HCEC 1CT (cell line): ENCODE measurements at regions not wholly inside any gene's neighbourhood (a gene's known extent, or its start where the extent isn't known, plus 50 kb on each side); places are given as distances from the start of the nearest gene placed in this dataset.

Experiments used
- DNase-seq: peaks from one replicate; pipeline ENCODE4 v3.0.0-alpha.2; 2017

DNA sequence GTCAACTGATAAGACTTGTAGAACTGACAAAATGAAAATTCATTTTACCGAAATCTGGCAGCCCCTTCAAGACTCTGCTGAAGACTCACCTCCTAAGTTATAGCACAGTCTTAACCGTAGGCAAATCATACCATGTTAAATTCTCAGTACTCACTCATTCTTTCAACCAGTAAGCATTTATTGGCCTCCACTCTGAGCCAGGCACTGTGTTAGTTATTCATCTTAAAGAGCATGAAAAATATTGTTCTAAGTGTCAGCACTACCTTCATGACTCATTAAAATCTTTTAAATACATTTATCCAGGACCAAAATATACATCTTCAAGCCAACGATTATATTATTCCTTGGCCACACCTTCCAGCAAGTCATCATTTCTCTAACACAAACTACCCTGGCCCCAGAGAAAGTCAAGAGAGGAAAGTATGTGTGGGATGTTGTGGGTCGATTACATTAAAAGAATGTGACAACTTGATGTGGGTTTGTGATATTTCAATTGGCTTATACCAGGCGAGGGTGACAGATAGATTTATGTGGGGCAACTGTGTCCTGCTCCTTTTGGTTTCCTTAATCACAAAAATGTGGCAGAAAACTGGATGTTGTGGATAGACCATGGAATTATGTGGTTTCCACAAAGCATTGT lies 55.0 kb downstream of the TMEM30B start:
- DNase-seq = no peak

DNA sequence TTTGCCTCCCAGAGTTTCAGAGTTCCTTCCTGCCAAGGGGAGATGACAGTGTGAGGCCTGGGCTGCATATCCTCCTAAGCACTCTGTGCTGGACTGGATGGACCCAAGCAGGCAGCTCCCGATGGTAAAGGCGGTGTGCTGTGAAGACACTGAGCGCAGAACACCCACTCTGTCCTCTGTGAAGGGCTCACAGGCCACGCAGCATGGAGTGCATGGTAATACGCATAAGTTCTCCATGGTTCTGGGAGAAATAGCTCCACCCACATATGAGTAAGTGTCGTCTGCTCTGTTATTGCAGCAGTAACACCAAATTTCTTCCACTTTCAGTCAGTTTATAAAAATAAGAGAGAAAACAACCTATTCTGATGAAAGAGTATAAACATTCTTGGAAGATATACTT lies 55.8 kb downstream of the TMEM30B start:
- no peak for DNase-seq

DNA sequence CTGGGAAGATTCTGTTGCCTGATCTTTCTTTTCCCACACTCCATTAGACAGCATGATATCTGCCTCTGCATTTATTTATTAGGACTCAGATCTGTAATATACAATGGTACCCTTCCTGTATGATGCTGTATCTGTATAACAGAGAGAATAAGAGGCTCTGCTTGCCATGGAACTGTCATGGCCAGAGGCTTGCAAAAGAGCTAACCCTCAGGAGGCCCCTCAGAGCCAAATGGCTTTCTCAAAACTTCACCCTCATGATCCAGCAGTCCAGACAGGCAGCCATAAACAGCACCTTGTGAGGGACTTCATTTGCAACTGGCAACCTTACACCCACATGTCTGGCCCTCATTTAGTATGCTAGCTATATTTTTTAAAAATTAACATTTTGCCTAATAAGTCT lies 57.6 kb downstream of the TMEM30B start:
- no peak for DNase-seq

DNA sequence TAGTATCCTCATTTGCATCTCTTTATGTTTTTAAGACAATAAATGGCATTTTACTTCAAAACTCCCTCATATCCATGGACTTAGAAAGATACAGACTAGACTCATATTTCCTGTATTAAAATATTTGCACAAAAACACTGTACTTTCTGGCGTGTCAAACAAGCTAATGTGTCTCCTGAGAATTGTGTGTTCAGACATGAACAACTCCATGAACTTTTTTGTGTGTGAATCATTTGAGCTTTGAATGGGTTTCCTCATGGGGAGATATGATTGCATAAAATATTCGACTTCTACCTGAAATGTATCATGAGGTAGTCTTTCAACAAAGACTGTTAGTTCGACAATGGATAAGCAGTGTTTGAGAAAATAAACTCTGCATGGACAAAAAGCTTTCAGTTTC lies 58.8 kb downstream of the TMEM30B start:
- DNase-seq = no peak

DNA sequence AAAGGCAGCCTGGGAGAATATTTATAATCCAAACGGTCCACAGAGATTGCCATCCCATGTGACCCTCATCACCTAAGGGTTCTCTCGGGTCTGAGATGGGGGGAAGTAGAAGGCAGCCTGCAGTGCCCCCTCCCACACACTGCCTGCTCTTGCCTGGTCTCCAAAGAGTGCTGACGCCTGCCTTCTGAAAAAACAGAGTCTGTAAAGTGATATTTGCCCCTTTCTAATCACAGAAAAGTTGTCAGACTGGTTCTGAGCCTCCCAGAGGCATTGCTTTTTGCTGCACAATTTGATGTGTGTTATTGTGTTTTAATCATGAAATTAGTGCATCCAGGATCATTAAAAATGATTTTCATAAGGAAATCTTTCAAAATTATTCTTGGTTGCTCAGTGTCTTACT lies 59.2 kb downstream of the TMEM30B start:
- no peak for DNase-seq

DNA sequence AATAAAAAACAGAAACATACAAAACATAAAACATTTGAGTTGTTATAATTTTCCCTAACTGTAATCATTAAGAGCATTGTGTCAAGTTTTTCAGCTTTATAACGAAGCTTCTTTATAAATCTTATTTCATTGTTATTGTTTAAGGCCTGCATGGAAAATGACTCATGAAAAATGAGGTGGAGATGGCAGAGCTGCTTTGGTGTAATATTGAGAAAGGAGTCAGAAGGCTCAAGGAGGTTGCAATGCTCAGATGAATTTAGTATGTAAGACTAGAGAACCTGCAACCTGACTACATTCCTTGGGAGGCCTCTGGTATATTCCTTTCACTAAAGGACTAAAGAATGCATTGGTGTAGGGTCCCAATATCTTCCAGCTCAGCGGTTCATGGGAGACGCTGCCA lies 61.5 kb downstream of the TMEM30B start:
- DNase-seq = peak; percentile 34

DNA sequence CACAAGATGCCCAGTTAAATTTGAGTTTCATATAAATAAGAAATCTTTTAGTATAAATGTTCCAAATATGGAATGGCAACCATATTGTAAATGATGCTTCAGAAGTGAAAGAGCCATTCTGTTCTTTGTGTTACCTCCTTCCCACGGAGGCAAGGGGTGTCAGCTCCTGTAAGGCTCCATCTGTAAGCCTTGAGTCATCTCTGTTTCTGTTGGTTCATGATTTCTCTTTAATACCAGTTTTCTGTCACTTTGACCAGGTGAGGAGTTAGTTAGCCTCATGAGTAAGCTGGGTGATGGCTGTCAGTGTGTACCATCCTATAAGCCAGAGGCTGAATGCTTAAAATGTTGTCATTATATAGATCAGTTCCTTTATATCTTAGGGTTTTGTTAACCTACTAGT lies 61.9 kb downstream of the TMEM30B start:
- DNase-seq = no peak

DNA sequence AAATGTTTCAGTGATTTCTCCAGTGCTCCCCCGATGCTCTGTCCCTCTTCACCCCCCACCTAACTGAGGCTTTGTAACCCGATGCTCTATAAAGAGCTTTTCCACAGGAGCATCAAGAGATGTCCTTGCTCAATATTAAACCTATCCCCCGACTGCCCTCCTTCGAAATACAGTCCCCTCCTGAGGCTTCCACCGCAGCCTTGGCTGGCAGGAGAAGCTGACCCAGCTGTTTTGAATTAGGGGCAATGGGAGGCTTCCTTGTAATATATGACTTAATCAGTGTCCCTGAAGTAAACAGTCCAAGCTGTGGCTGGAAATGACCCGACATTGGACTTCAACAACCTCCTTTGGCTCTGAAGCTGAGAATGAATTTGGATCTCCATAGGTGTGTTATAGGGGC lies 62.4 kb downstream of the TMEM30B start:
- no peak for DNase-seq

DNA sequence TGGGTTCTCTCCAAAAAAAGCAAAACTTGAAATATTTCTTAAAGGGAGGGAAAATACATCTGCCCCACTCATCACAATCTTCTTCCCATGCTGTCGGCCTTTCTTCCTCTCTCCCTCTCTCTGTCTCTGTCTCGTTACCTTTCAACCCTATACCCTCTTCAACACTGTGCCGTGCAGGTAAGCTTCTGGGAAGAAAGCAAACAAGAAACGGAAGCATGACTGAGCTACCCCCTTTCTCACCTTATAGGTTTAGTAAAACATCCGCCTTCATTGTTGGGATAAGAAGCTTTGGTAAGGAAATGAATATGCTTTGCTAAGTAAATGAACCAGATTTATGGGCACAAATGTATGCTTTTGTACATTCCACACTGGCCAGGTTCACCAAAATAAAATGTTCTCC lies 63.0 kb downstream of the TMEM30B start:
- no peak for DNase-seq

DNA sequence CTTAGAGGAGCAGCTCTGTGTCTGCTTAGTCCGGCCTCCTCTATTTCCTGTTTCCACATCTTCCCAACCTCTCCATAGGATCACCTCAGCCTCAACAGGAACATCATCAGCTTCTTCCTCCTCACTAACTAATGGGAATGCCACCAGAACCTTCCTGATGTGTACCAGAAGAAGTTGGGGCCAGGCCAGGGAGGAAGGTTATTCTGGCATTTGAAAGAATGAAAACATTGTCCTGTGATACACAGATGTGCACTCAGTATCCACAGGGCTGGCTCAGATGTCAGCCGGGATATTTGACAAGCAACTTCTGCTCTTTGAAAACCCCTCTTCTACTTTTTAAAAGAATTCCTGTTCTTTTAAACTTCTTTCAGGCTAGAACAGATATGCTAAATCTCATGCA lies 63.6 kb downstream of the TMEM30B start:
- no peak for DNase-seq

DNA sequence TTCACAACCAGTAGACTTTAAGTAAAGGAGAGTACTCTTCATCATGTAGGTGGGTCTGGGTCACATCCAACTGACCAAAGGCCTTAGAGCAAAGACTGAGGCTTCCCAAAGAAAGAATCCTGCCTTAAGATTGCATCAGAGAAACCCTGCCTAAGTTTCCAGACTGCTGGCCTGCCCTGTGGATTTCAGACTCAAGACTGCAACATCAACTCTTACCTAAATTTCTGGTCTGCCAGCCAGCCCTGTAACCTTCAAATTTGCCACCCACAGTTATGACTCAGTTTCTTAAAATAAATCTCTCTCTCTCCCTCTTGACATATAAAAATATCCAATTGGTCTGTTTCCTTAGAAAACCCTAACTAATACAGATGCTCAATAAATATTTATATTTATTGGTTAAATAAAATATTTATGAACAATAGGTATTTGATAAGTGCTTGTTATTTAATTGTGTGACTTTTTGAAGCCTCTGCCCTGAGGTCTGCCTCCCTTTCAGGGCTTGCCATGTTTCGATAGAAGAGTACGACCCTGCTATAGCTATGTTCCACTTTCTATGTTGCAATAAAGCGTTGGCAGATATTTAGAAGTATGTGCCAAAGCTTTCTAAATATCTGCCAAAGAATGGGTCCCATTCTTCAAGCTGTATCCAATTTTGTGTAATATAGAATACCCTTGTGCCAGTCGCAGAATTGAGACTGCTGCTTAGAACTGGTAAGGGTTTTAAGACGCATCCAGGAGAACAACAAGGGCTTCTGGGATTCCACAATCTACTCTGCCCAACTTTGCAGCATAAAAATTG lies 65.7 kb downstream of the TMEM30B start:
- DNase-seq = peak; percentile 28

DNA sequence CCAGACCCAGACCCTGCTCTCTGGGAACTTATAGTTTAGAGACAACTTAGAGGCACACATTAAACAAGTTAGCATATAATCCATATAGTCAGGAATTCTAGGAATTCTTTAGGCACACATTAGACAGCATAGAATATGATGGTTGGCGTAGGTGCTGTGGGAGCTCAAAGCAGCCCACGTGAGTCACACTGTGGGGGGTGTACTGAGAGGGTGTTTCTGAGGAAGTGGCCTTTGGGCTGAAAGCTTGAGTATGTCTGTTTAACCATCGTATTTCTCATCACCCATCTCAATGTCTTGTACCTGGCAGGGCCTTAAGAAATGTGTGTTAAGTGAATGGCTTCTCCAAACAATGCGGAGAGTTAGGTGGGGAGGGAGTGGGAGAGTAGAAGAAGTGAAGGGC lies 67.2 kb downstream of the TMEM30B start:
- no peak for DNase-seq

DNA sequence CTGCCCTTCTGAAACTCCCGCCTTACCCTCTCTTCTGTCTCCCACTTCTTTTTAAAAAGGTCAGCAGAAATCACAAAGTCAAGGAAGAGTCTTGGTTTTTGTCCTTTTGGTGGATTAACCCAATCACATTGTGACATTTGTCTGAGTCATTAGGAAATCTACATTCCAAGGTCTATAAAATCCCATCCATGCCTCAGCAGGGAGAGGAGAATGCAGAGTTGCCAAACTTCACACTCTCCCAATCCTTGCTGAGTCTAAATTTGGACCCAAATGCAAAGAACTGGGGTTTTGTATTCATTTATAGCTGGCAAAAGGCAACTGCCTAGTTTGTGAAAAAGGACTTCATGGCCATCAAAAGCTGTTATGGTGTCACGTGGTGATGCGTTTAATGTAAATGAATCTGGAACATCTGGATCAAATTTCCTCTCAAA lies 67.9 kb downstream of the TMEM30B start:
- peak; percentile 69 for DNase-seq

DNA sequence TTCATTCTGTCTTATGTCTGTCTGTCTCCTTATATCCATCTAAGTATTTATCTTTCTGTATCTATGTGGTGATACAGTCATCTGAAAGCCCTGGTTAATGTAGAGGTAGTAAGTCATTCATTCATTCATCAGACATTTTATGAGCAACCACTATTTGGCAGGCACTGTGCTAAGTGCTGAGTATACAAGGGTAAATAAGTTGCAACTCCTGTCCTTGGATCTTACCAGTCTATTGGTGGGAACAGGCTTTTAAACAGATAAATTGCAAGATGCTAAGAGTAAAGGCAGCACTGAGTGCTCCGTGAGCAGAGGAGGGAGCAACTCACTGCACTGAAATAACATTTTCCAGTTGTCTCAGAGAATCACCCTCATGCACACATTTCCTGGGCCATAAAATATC lies 68.6 kb downstream of the TMEM30B start:
- no peak for DNase-seq

DNA sequence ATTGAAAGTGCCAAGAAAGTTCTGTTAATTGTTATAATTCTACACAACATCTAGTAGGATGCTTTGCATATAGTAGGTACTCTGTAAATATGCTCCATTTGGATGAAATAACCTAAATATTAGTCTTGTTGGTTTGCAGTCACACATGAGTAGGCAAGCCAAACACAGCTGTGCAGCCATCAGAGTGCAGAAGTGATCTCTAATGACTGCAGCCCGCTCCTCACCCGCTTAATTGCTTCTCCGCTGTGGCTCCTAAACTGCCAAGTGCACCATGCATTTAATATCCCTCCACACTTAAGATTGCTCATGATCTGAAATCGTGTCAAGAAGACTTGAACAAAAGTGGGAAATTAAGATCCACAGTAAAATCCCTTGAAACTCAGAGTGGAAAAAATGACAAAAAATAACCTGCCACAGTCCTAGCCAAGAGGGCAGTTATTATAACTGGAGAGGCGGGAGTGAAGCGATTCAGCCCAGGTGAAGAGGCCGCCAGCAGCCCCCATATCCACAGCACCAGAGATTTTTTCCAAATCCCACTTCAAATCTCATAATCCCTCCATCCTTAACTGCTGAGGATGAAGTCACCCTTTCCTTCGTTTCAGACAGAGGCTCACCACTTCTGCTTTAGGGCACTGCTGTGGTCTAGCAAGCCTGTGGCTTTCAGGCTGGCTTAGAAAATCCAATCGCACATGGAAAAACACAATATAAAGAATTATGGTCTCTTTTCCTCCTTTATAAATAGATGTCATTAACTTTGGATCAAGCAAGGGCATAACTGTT lies 69.5 kb downstream of the TMEM30B start:
- DNase-seq = no peak

DNA sequence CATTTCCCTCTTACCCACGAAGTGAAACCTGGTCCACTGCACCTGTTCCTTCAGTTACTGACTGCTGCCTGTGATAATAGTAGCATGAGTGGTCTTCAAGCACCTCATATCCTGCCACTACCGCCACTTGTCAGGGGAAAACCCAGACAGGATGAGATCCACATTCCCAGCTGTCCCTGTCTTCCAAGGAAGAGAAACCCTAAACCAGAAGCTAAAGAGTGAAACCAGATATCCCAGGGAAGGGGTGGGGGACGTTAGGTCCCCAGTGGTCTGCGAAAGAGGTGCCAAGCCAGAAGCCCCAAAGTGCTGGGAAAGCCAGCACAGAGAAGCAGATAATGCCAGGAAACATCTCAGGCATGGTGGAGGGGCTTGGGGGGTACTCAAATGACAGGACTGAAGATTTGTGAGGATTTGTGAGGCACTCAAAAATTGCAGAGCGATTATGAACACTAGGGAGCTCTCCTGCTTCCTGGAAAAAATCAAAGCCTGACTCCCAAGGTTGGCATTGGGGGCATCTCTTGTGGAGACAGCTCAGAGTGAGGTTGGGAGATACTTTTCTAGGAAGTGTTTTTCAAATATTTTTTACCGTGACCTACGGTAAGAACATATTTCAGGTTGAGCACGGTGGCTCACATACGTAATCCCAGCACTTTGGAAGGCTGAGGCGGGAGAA lies 77.9 kb downstream of the TMEM30B start:
- no peak for DNase-seq

DNA sequence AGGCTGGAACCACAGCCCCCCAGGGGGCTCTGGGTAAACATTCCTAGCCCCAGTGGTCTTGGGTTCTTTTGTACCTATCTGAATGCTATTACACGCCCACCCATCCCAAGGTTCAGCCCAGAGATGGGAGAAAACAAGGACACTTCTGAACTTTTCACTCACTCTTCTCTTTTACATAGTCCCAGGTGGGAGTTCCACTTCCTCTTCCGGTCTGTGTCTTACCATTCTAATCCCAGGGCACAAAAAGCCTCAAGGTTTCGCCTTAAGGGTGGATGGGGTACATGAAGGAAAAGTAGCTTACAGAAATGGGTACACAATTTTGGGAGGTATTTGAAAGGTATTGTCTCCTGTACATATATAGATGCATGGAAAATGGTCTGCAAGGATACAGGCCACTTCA lies 79.0 kb downstream of the TMEM30B start:
- DNase-seq = no peak

DNA sequence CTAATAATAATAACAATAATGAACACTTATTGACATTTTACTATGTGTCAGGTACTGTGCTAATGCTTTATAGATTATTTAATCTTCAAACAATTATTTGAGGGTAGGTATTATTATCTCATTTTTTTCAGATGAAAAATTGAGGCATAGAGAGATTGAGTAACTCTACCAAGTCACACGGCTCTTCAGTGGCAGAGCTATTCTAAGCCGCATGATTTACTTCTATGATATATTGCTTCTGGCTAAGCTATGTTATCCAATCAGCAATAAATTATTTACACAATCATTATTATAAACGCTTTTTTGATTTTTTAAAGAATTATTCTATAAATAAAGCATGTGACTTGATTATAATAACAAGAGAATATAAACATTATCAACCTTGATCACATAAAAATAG lies 80.0 kb downstream of the TMEM30B start:
- DNase-seq = no peak

DNA sequence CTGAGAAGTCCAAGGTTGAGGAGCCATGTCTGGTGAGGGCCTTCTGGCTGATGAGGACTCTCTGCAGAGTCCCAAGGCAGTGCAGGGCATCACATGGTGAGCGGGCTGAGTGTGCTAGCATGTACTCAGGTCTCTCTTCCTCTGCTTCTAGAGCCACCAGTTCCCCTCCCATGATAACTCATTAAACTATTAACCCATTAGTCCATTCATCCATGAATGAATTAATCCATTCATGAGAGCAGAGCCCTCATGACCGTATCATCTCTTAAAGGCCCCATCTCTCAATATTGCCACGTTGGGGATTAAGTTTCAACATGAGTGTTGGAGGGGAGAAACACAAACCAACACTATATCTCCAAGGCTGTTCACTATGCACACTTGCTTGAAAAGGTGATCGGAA lies 83.7 kb downstream of the TMEM30B start:
- no peak for DNase-seq

DNA sequence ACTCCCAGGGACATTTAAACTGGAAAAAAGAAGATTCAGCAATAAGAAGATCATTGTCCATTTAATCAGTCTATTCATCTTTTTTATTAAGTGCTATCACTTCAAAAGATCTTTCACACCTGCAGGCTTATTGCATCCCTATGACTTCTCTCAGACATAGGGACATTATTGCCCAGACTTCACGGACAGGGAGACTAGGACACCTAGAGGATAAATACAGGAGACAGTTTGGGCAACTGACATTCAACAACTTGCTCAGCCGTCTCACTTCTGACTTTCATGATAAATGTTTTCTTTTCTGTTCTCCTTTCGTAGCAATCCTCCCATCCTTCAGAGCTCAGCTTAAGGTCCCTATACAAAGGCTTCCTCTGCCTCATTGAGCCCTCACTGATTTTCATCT lies 84.3 kb downstream of the TMEM30B start:
- peak; percentile 41 for DNase-seq

DNA sequence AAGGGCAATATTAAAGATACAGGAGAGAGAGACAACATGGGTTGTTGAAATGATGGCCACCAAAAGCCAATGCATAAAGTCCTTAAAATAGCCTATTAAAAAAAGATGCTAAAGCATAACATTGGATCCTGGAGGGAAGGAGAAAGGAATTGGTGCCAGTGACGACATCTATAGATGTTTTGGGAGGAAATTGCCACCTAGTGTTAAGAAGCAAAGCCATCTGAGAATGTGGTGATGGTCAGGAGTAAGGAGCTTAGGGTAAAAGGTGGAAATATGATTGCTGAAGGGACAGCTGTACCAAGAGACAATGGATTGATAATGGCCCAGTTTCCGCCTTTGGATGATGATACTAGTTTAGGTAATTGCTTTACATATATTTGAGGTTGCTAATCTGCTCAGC lies 85.1 kb downstream of the TMEM30B start:
- DNase-seq = no peak

DNA sequence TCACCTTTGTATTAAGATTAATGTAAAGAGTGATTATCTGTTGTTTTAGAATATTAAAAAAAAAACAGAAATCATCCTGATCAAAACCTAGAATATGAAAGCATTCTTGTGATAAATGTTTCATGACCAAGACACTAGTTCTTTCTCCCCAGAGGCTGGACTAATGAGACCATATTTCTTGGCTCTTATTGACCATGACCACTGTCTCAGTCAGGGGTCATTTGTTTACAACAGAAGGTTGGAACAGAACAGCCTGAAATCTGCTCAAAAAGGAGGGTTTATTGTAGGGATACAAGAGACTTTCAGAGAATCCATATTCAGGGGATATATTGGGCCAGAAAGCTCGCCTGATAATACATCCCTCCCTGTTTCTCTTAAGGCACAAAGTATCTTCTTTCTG lies 87.7 kb downstream of the TMEM30B start:
- DNase-seq = no peak

DNA sequence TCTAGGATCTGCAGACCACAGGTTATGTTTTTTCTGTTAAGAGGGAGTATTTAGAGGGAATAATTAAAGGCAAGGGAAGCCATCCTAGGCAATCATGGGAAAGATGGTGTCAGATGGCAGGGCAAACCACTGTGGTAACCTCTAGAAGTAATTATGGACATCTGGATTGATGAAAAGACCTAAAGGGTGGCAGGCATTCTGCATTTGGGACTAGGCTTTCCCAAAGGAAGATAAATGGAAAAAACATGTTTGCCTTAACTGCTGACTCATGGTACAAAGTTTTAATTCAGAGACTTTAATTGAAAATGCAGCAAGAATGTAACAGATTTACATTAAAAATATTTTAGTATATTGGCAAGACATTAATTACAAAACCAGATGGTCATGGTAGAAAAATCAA lies 88.1 kb downstream of the TMEM30B start:
- peak; percentile 30 for DNase-seq
